Stimulated activated CD8-positive, alpha-beta memory T cell treated with anti-CD3 and anti-CD28 coated beads, Interleukin-4, amount 100 ng/mL, for 1 hour (primary cell): ENCODE measurements at regions not wholly inside any gene's neighbourhood (a gene's known extent, or its start where the extent isn't known, plus 50 kb on each side); places are given as distances from the start of the nearest gene placed in this dataset.

Experiments used
- DNase-seq, 2 donors: peaks; one replicate each; pipeline ENCODE4 v3.0.0-alpha.2; 2020; ENCODE audit warnings: low read depth in 2 of 2, low spot score in 1 of 2

DNA sequence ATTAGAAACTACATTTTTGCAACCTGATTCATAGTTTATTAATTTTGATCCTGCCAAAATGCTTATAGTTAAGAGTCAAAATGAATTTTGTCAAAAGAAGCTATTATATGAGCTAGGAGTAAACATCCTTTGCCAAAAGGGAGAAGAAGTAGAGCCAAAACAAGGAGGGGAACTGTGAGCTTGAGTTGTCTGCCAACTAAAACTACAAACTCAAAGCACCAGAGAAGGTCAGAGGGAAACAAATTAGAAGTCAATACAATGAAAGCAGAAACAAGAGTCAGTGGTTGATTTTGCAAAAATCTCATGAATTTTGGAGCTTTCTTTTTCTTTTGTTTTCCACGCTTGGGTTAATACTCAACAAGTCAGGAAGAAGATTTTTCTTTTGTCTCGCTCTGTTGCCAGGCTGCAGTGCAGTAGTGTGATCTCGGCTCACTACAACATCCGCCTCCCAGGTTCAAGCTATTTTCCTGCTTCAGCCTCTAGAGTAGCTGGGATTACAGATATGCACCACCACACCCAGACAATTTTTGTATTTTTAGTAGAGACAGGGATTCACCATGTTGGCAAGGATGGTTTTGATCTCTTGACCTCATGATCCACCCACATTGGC lies 508.5 kb downstream of the RIT2 start:
- no peak for DNase-seq

DNA sequence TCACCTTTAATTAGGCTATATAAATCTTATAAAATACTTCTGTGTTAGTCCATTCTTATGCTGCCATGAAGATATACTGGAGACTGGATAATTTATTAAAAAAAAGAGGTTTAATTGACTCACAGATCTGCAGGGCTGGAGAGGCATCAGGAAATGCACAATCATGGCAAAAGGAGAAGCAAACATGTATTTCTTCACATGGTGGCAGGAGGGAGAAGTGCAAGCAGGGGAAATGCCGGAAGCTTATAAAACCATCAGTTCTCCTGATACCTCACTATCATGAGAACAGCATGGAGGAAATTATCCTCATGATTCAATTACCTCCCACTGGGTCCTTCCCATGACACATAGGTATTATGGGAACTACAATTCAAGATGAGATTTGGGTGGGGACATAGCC lies 504.4 kb downstream of the RIT2 start:
- DNase-seq, result no peak

DNA sequence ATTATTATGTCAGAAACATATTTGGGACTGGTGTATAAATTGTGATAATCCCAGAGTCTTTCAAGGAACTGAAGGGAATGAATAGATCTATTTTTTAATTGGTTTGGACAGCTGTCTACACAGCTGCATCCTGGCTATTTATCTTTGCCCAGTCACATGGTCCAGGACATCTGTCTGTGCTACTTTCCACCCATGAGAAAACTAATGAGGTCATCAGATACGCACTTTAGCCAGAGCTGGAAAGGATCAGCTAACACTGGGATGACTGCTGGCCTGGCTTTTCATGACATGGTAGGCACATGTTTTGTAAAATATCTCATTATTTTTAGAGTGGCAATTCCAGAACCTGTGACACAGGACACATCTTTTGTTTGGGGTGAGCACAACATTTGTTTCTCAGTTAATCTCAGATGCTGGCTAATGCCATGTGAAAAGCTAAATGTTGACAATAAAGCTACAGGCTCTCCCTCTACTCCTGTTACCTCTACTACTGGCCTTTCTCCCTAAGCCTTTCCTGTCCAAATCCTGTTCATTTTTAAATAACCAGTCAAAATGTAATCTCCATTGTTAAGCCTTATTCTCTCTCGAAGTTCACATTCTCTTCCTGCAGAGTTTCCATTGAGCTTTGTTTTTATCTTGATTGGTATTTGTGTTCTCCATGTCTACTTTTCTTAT lies 500.7 kb downstream of the RIT2 start:
- DNase-seq, result no peak

DNA sequence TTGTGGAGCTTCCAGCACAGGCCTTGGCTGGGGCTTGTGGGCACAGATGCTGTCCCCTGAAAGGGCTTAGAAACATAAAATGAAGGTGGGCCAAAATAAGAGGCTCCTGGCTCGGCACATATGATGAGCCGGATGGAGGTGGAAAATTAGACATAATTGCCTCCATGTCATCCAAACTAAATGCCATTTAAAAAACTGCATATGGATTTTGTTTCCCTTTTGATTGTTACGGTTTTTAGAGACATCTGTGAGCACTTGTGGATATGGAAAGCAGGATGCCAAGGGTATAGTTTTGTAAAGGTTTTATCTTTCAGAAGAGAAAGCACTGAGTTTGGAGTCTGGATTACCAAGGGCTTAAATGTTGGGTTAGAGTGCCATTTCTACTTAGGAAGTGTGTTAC lies 498.3 kb downstream of the RIT2 start:
- DNase-seq, result no peak

DNA sequence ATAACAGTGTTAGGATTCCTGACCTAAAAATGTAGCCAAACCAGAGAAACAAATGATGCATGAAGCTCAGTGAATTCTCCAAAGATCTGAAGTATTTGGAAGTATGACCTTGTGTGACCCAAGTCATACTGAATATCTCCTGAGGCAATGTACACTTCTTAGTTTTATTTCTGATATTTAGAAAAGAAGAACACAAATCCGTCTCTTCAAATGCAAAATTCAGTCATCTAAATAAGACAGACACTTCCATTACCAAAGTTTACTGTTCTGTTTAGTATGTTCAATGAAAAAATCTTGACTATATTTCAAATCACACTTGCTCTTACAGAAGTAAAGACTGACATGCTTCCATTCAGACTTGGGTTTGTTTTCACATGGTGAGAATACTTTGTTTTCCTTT lies 495.7 kb downstream of the RIT2 start:
- no peak for DNase-seq

DNA sequence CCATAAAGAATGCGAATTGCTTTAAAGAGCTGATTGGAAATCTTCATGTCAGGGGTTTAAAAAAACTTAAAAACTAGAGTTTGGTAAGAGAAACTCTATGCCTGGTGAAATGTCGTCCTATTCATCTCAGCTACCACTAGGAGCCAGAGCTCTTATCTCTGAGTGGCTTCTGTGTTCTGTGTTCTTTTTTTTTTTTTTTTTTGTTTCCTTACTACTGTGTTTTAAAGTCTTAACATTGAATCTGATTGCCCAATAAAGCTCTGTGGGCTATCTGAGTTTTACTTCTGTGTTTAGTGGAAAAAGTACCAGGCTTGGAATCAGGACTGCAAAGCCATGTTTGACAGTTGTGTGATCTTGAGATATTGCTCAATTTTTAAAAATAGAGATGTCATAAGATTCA lies 494.8 kb downstream of the RIT2 start:
- no peak for DNase-seq

DNA sequence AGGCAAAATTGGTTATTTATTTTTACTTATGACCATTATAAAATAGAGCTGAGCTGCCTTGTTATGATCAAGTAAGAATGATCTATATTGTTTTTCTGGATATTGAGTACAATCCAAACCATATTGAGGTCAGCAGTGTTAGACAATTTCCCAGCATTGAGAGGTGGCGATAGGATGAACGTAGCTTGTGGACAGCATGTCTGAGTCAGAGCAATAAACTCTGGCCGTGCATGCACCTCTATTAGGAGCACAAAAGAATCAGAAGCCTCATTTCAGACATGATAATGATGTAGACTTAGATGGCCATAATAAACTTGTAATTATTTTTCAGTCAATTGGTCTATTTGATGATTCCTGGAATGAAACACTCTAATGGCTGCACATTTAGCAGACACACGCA lies 491.6 kb downstream of the RIT2 start:
- DNase-seq, result no peak

DNA sequence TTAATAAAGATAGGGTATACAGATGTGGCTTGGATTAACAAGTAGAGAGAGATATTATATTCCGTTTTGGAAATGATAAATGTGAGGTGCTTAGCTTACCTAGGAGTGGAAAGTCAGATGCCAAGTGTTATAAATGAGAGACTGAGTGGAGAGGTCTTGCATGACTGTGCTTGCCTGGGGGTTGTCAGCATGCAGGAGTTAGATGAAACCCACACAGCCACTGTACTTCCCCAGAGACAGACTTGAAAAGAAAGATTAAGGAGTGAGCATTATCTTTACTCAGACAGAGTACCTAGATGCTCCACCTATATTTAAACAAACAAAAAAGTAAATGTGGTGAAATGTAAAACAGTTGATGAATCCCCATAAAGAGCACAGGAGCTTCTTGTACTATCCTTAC lies 482.7 kb downstream of the RIT2 start:
- DNase-seq, result no peak

DNA sequence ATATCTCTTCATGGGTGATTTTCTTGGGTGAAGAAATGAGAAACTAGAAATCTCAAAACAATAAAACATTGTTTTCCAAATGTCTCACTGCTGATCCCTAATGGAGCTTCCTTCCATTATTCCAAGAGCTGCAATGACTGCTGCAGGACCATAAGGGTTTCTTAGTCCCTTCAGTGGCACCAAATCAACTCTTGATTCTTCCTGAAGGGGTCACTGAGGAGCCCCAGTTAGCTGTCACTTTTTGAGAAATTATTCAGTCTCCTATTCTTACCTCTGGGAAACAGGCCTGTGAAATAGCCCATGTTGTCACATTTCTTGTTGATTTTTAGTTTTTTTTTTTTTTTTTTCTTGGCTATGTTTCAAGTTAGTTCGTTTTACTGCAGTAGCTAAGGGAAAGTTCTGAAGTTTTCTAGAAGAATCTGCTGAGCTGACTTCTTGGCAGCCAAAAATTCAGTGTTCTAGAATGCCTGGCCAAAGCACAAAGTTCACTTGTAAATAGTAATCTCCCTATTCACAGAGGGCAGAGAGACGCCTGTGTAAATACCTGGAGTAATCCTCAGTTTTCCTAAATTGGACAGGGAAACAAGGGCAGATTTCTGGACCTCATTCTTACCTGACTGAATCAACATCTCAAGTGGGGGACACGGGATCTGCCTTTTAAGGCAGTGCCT lies 480.0 kb downstream of the RIT2 start:
- DNase-seq, result no peak

DNA sequence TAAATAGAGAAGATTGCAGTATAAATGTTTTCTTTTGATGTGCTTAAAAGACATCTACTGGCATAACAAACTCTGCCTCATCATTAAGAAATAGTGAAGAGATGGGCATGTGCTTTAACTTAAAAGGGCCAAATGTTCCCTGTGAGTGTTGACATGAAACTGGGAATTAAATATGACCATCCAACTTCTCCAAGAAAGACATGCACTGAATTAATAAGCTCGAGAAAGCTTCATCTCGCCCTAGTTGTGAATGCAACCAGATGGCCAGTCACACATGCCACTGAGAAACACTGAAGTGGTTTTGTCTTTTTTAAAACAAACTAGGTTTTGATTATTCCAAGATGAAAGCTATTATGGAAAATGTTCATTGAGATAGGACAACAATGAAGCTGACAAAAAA lies 479.2 kb downstream of the RIT2 start:
- no peak for DNase-seq

DNA sequence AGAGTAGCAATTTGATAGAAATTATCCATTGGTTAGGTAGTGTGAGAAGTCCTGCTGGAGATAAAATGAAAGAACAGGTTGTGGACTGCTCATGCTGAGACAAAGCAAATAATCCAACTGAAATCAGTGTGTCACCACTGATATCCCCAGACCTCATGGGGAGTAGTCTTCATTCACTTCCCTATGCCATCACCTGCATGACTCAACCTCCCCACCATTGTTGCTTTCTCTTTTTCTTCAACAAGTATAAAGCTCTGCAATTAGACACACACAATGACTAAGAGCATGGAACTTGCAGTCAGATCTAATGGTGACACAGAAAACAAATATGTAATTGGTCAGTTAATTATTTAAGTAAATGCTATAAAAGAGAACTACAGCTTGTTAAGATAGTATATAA lies 475.3 kb downstream of the RIT2 start:
- DNase-seq, result no peak

DNA sequence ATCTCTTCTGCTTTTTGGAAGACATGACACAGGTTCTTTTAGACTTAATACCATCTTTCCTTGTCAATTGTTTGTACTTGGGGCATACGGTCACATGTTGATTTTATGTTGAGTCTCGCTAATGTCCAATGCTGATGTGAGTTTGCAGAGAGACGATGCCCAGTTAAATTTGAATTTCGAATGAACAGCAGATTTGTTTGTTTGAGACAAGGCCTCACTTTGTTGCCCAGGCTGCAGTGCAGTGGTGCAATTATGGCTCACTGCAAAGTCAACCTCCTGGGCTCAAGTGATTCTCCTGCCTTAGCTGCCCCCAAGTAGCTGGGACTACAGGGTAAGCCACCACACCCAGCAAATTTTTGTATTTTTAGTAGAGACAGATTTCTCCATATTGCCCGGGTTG lies 473.5 kb downstream of the RIT2 start:
- DNase-seq, result no peak

DNA sequence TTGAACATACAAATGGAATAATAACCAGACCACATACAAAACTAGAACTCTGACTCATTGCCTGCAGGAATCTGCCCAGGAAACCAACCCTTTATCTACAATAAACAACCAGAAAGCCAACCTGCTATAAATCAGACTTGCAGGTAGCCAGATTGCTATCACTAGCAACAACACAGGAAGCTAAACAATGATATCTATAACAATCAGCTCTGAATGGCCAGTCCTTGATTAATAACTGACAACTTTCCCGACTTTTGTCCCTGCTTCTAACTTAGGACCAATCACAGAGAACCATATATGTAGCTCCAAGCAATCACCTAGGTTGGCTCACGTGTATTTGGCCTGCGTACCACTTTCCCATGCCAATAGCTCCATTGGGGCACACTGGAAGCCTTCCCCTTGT lies 470.8 kb downstream of the RIT2 start:
- DNase-seq, result no peak

DNA sequence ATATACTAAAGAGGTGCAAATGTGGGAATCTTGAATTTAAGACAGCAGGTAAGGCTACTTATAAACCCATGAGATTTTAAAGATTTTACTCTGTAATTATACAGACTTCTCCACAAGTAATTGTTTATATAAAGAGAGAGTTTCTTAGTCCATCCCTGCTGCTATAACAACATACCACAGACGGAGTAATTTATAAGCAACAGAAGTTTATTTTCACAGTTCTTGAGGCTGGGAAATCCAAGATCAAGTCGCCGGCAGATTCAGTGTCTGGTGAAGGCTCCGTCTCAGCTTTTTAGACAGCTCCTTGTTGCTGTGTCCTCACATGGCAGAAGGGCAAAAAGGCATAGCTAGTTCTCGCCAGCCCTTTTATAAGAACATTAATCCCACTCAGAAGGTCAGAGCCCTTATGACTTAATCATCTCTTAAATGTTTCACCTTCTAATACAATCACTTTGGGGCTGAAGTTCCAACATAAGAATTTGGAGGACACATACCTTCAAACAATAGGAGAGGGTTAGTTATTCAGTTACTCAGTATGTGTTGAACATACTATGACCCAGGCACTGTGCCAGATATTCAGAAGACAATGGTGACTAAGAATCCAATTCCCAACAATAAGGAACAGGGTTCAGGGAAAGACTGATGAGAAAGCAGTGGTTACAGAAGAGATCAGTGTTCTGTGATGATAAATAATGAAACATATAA lies 466.0 kb downstream of the RIT2 start:
- no peak for DNase-seq

DNA sequence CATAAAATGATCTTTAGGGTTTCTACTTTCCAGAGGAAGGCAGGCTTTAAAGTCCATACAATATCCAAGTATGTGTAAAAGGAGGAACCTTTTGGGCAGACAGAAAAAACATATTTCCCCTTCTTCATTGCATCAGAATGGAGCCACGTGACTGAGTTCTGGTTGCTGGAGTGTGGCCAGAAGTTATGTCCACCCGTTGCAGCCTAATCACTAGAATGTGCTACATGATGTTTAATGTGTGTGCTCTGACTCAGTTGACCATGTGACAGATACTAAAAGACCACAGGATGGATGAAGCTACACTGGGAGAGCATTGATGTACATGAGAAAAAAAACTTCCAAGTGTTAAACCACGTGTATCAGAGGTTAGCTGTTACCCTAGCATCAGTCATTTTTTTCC lies 460.9 kb downstream of the RIT2 start:
- DNase-seq, result no peak

DNA sequence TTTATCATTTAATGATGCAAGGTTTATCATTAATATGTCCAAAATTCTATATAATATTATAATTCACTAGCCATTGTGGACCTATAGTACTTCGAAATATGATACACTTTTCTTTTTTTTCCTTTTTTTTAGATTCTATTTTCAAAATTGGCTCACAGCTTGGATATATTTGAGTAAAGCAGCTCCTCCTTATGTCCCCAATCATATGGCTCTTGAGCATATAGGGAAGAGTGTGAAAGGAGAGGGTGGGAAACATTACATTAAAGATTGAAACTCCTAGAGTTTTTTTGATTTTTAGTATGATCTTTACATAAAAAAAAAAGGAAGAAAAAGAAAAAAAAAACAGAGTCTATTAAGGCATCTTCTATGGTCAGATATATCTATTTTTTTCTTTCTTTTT lies 457.9 kb downstream of the RIT2 start:
- no peak for DNase-seq

DNA sequence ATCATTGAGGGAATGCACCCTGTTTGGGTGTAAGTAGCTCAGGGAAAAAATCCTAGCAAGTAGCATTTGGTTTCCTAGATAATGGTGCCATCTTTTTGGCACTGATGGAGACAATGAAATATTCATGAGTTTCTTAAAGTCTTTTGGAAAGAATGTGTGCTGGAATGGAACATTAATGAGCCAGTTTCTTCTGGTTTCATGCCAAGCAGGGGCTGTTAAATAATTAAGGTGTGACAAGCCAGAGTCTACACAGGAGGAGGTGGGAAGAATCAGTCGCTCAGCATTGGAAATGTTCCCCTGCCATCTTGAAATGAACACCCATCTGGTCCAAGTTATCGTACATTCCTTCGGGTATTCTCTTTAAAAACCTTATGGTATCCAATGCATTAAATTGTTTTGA lies 457.3 kb downstream of the RIT2 start:
- no peak for DNase-seq

DNA sequence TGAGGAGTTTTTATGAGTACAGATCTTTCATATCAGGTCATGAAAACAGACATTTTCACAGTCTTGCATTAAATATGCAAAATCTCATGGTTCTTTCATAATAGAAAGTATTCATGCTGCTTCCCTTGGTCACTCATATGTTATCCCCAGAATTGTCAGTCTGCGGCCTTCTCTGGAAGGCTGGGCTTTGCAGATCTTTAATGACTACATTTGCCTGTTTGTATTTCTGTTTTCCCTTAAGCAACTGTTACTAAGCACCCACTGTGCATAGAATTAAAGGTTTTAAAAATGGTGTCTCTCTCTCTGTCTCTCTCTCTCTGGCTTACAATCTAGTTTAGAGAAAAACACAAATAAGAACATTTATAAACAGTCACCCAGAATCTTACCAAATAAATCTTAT lies 456.3 kb downstream of the RIT2 start:
- DNase-seq, result no peak

DNA sequence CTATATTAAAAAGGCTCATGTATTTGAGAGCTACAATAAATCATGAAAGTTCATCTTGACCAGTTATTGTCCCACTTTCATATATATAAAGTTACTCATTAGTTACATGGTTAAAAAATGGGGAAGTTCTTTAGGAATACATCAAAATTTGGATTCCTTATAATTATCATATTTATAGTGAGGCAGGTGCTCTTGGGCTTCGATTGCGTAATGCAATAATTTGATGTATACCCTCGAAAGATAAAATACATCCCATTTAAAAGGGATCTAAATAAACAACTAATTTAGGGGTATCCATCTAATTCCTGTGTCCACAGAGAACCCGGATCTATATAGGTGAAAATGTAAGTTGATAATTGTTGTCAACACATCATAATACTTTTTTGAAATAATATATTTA lies 444.6 kb downstream of the RIT2 start:
- no peak for DNase-seq

DNA sequence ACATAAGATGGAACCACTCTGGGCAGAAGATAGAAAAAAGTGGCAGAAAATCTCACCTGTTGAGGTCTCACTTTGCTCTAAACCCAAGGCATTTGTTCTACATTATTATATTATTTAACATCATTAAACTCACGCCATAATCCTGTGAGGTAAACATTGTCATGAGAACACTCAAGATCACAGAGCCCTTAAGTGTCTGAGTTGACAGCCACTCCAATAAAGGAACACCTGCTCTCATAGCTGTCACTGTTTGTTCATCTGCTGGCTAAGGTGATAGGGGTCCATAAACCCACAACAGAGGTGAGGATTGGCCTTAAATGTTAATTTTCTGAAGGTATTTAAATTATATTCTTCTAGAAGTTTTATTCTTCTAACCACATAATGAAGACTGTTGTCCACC lies 439.7 kb downstream of the RIT2 start:
- no peak for DNase-seq

DNA sequence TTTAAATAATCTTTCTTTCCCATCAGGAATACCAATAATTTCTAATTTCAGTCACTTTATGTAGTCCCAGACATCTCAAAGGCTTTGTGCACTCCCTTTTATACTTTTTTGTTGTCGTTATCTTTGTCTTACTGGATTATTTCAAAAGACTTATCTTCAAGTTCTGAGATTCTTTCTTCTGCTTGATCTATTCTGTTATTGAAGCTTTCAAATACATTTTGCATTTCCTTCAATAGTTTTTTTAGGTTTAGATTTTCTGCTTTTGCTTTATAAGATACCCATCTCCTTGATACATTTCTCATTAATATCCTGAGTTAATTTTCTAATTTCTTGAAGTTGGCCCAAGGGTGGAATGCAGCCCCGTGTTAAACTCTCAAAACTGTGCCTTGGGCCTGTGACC lies 432.4 kb downstream of the RIT2 start:
- no peak for DNase-seq

DNA sequence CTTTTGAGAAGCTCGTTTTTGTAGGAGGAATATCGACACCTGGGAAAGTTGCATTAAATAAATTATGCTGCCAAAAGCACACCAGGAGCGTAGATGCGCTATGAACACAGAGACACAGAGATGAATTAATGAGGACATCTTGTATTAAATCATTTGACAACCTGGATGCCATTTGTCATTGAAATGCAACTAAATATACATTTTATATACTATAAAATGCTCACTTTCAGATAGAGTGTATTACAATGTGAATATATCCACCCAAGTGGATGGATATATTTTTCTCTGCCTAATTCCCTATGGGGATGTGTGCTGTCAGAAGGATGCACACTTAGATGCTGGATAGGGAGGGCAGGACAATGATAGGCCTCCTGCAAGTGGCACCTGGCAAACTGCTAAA lies 426.2 kb downstream of the RIT2 start:
- no peak for DNase-seq
